ENCODE measurements at regions not wholly inside any gene's neighbourhood (a gene's known extent, or its start where the extent isn't known, plus 50 kb on each side); places are given as distances from the start of the nearest gene placed in this dataset.

DNA sequence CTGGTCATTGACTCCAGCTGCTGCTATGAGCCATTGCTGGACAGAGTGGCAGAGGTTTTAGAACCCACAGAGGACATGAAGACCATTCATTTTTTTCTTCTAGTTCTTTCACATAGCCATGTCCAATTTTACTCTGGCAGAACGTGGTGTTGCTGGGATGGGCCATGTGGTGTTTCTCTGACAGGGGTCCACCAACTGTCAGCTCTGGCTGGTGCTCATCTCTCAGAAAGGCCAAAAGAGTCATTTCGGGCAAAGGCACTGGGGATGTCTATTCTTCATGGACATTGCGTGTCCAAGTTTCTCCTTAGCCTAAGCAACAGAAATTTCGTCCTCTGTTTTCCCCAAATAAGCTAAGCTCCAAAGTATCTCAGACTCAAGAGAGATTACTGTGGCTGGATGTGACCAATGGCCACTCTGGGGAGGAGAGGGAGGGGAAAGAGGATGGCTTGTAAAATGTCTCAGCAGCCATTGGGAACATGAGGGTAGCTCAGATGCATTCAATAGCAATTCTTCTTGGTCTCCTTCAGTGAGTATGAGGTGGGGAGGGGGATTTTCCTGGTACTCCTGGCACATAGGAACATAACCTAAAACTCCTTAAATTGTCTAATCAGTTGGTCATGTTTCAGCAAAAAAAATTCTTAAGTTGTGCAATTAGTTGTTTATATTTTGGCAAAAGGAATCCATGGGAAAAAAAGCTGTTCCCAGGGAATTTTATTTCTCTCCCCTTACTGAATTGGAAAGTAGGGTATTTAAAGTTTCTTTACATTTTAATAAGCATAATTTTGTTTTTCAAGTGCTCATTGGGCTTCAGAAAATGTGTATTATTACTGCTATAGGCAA is 131.6 kb upstream of the MITF start:
- H3K9me3 Mint-ChIP-seq (ENCODE audit: unreplicated experiment): no peaks in the 10 kb centered on the region
- H3K4me3 Mint-ChIP-seq (ENCODE audit: unreplicated experiment): no peak overlapping the region
- TF ChIP-seq, protein P1, sequence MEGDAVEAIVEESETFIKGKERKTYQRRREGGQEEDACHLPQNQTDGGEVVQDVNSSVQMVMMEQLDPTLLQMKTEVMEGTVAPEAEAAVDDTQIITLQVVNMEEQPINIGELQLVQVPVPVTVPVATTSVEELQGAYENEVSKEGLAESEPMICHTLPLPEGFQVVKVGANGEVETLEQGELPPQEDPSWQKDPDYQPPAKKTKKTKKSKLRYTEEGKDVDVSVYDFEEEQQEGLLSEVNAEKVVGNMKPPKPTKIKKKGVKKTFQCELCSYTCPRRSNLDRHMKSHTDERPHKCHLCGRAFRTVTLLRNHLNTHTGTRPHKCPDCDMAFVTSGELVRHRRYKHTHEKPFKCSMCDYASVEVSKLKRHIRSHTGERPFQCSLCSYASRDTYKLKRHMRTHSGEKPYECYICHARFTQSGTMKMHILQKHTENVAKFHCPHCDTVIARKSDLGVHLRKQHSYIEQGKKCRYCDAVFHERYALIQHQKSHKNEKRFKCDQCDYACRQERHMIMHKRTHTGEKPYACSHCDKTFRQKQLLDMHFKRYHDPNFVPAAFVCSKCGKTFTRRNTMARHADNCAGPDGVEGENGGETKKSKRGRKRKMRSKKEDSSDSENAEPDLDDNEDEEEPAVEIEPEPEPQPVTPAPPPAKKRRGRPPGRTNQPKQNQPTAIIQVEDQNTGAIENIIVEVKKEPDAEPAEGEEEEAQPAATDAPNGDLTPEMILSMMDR (IDR thresholded peaks at IDR 0.05; ENCODE audit: insufficient read depth in 1 of 2, low read depth in 1 of 2, low read length in 1 of 2, severe bottlenecking in 1 of 2, unreplicated experiment in 1 of 2): no peak
- Histone ChIP-seq H3K4me1 (no peaks in the 10 kb centered on the region), H3K4me3 (ENCODE audit: low read depth, low read length) (no peak overlapping the region), H3K36me3 (ENCODE audit: control insufficient read depth, insufficient read depth, low read length) (no peaks in the 10 kb centered on the region), H3K27me3 (replicated peaks; ENCODE audit: control insufficient read depth, insufficient read depth, low read length) (no peaks in the 10 kb centered on the region), H3K9me3 (no peaks in the 10 kb centered on the region)
- no peaks in the 10 kb centered on the region for H3K4me1 Mint-ChIP-seq (ENCODE audit: low read depth, unreplicated experiment)
- ChIA-PET POLR2A (no interaction called here), CTCF (no interaction called here)
- no TSS peak for BruUV-seq (replicated peaks)
- H3K36me3 Mint-ChIP-seq (ENCODE audit: insufficient read depth, unreplicated experiment): no peaks in the 10 kb centered on the region
- peaks cover 16% of the 10 kb centered on the region for H3K27me3 Mint-ChIP-seq (ENCODE audit: insufficient read depth, unreplicated experiment)
- DNase-seq: no peak
- intact Hi-C loops (cut with micrococcal nuclease; ENCODE audit: unreplicated experiment): no loop called here
- no peak overlapping the region for H3K27ac Mint-ChIP-seq (ENCODE audit: unreplicated experiment)

DNA sequence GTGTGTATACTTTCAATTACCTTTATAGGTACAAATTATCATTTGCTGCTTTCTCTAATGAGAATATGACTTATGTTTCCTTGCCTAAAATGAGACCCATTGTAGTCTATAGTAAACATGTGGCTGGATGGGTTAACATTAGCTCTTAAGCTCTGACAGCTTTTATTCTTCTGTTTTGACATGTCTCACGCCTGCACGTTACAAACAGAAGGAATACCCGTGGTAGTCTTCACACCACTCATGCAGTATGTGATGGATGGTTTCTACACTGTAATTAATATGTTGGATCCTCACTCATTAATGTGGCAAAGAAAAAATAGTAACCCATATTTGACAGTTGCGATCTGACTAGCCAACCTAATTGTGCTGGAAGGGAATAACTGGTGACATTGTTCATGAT is 133.4 kb upstream of the MITF start:
- no peak for DNase-seq
- intact Hi-C loops (cut with micrococcal nuclease; ENCODE audit: unreplicated experiment): no loop called here
- Mint-ChIP-seq H3K27me3 (ENCODE audit: insufficient read depth, unreplicated experiment) (peaks cover 19% of the 10 kb centered on the region), H3K4me1 (ENCODE audit: low read depth, unreplicated experiment) (no peaks in the 10 kb centered on the region), H3K27ac (ENCODE audit: unreplicated experiment) (no peak overlapping the region), H3K9me3 (ENCODE audit: unreplicated experiment) (peaks cover 5% of the 10 kb centered on the region), H3K4me3 (ENCODE audit: unreplicated experiment) (no peak overlapping the region), H3K36me3 (ENCODE audit: insufficient read depth, unreplicated experiment) (no peaks in the 10 kb centered on the region)
- no peaks in the 10 kb centered on the region for H3K36me3 ChIP-seq (ENCODE audit: control insufficient read depth, insufficient read depth, low read length)
- H3K4me1 ChIP-seq: no peaks in the 10 kb centered on the region
- TF ChIP-seq, protein P1 (IDR thresholded peaks at IDR 0.05; ENCODE audit: insufficient read depth in 1 of 2, low read depth in 1 of 2, low read length in 1 of 2, severe bottlenecking in 1 of 2, unreplicated experiment in 1 of 2): no peak
- POLR2A ChIA-PET: no interaction called here
- no peaks in the 10 kb centered on the region; the same call in 1 of the 2 replicates for H3K9me3 ChIP-seq
- CTCF ChIA-PET: no interaction called here
- H3K27me3 ChIP-seq (replicated peaks; ENCODE audit: control insufficient read depth, insufficient read depth, low read length): no peaks in the 10 kb centered on the region
- H3K4me3 ChIP-seq (ENCODE audit: low read depth, low read length): no peak overlapping the region
- no TSS peak for BruUV-seq (replicated peaks)

DNA sequence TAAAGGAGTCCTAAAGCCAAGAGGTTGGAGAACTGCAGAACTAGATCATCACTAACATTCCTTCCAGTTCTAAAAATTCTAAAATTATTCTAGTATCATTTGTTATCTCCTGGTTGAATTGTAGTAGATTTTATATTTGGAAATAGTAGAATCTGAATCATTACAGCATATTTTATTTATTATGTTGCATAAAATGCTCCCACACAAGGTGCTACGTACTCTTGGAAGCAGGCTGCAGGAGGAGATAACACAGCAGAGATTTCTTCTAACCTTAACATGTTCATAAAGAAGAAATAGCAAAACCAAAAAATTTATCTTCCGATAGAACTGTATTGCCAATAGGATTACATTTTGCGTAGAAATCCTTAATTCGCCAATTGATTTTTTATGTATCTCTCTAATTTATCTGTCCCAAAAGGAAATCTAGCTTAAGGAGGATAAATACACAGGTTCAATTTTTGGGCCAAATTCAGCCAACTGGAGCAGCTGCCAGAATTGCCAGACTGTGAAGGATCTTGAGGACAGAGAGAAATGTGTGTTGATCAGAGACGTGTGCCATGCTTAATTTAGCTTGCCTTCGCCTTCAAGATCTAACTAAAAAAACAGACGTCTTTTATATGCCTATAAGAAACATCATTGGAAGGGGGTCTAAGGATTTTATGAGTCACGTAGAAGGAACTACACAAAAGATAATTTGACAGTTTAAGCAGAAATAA is 134.4 kb upstream of the MITF start:
- no TSS peak for BruUV-seq (replicated peaks)
- Histone ChIP-seq H3K4me3 (ENCODE audit: low read depth, low read length) (no peak overlapping the region), H3K9me3 (no peaks in the 10 kb centered on the region; the same call in 1 of the 2 replicates), H3K4me1 (no peaks in the 10 kb centered on the region), H3K36me3 (ENCODE audit: control insufficient read depth, insufficient read depth, low read length) (no peaks in the 10 kb centered on the region), H3K27me3 (replicated peaks; ENCODE audit: control insufficient read depth, insufficient read depth, low read length) (no peaks in the 10 kb centered on the region)
- Mint-ChIP-seq H3K27me3 (ENCODE audit: insufficient read depth, unreplicated experiment) (peaks cover 25% of the 10 kb centered on the region), H3K36me3 (ENCODE audit: insufficient read depth, unreplicated experiment) (no peaks in the 10 kb centered on the region), H3K4me3 (ENCODE audit: unreplicated experiment) (no peak overlapping the region), H3K27ac (ENCODE audit: unreplicated experiment) (no peak overlapping the region), H3K9me3 (ENCODE audit: unreplicated experiment) (peaks cover 15% of the 10 kb centered on the region), H3K4me1 (ENCODE audit: low read depth, unreplicated experiment) (no peaks in the 10 kb centered on the region)
- intact Hi-C loops (cut with micrococcal nuclease; ENCODE audit: unreplicated experiment): no loop called here
- ChIA-PET POLR2A (no interaction called here), CTCF (no interaction called here)
- no peak for DNase-seq
- TF ChIP-seq, protein P1 (IDR thresholded peaks at IDR 0.05; ENCODE audit: insufficient read depth in 1 of 2, low read depth in 1 of 2, low read length in 1 of 2, severe bottlenecking in 1 of 2, unreplicated experiment in 1 of 2): no peak
